Ishikawa (cell line): ENCODE measurements at regions not wholly inside any gene's neighbourhood (a gene's known extent, or its start where the extent isn't known, plus 50 kb on each side); places are given as distances from the start of the nearest gene placed in this dataset.

Experiments used
- CEBPB ChIP-seq: IDR thresholded peaks from 2 replicates; pipeline ENCODE4 v1.6.1; 2012
- CREB1 ChIP-seq: IDR thresholded peaks from 2 replicates; pipeline ENCODE4 v1.6.1; 2012; ENCODE audit warnings: low read depth
- EGR1 ChIP-seq: IDR thresholded peaks from 2 replicates; pipeline ENCODE4 v1.6.1; 2012
- EP300 ChIP-seq: IDR thresholded peaks from 2 replicates; pipeline ENCODE4 v1.6.1; 2012; ENCODE audit warnings: borderline replicate concordance
- FOXM1 ChIP-seq: IDR thresholded peaks from 2 replicates; pipeline ENCODE4 v1.6.1; 2012; ENCODE audit warnings: low read depth, borderline replicate concordance
- NFIC ChIP-seq: IDR thresholded peaks from 2 replicates; pipeline ENCODE4 v1.6.1; 2012
- RAD21 ChIP-seq: IDR thresholded peaks from 2 replicates; pipeline ENCODE4 v1.6.1; 2012; ENCODE audit warnings: low read depth
- REST ChIP-seq: IDR thresholded peaks from 2 replicates; pipeline ENCODE4 v1.6.1; 2012; ENCODE audit warnings: low read depth, mild to moderate bottlenecking
- TAF1 ChIP-seq: IDR thresholded peaks from 2 replicates; pipeline ENCODE4 v1.6.1; 2012; ENCODE audit warnings: low read depth, mild to moderate bottlenecking
- TCF12 ChIP-seq: IDR thresholded peaks from 2 replicates; pipeline ENCODE4 v1.6.1; 2012; ENCODE audit warnings: low read depth
- TEAD4 ChIP-seq: IDR thresholded peaks from 2 replicates; pipeline ENCODE4 v1.6.1; 2012
- USF1 ChIP-seq: IDR thresholded peaks from 2 replicates; pipeline ENCODE4 v1.6.1; 2012
- YY1 ChIP-seq: IDR thresholded peaks from 2 replicates; pipeline ENCODE4 v1.6.1; 2012; ENCODE audit warnings: low read depth
- ZBTB7A ChIP-seq: IDR thresholded peaks from 2 replicates; pipeline ENCODE4 v1.6.1; 2012; ENCODE audit warnings: low read depth
- TF ChIP-seq, protein P1 (sequence below): IDR thresholded peaks from 2 replicates; pipeline ENCODE4 v1.6.1; 2012

GRCh38 chr6:140579918-140580317, 1205.5 kb upstream of the CITED2 start:
- TF ChIP-seq TAF1 (no peak), FOXM1 (no peak), YY1 (no peak), ZBTB7A (no peak), RAD21 (no peak), CEBPB (no peak), TCF12 (no peak), REST (no peak), TEAD4 (no peak), NFIC (no peak), USF1 (no peak), EP300 (no peak), CREB1 (no peak), EGR1 (no peak)
- TF ChIP-seq, protein P1, sequence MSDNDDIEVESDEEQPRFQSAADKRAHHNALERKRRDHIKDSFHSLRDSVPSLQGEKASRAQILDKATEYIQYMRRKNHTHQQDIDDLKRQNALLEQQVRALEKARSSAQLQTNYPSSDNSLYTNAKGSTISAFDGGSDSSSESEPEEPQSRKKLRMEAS: no peak

DNA sequence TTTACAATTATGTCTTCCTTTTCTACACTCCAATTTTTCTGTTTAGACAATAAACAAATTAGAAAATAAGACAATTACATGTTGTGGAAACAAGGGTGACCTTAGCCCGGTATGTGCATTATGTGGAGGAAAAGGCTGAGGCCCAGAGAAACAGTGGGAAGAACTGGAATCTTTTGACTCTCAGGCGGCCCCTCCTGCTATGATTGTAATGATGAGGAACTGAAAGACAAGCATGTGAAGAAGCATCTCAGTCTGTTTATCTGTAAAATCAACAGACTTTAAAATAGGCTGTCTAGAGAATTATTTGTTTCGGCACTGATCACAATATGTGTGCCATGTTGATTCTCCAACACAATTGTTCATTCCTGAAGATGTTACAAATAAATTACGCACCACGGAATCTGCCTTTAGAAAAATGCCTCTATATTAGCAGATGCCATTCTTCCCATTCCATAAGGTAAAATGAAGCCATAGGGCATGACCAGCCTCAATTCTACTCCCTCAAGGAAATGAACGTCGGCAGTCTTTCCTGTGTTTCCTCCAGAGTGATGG, 1201.6 kb upstream of the CITED2 start:
- TF ChIP-seq CEBPB: no peak
- no peak for TF ChIP-seq RAD21
- TF ChIP-seq YY1: no peak
- TF ChIP-seq TEAD4: no peak
- TF ChIP-seq NFIC: no peak

- no peak for TF ChIP-seq NFIC
- no peak for TF ChIP-seq EP300
- TF ChIP-seq ZBTB7A: no peak
- TF ChIP-seq, protein P1: no peak
- TF ChIP-seq TEAD4: no peak
- no peak for TF ChIP-seq EGR1
Observed at GRCh38 chr6:140572867-140573266, 1198.4 kb upstream of the CITED2 start.

DNA sequence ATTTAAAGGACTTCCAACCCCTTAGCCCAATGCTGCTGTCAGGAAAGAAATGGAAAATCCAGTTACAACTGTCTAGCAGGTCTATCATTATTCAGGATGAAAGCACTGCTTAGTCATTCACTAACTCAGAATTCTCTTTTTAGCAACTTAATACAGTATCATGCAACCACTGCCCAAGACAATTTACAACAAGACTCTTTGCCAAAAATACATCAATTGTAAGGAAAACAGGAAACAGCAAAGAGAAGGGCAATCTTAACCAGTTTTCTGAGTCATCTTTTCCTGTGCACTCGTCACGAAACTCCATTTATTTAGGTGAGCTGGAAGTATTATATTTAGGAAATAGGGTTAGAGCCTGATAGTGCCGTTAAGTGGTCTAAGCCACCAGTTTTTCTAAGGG, 1197.7 kb upstream of the CITED2 start:
- TF ChIP-seq CREB1 (no peak), TEAD4 (no peak), USF1 (no peak), TCF12 (no peak), EGR1 (no peak), YY1 (no peak), NFIC (no peak), REST (no peak), CEBPB (no peak), TAF1 (no peak), ZBTB7A (no peak), FOXM1 (no peak), EP300 (no peak), RAD21 (no peak)
- TF ChIP-seq, protein P1: no peak

DNA sequence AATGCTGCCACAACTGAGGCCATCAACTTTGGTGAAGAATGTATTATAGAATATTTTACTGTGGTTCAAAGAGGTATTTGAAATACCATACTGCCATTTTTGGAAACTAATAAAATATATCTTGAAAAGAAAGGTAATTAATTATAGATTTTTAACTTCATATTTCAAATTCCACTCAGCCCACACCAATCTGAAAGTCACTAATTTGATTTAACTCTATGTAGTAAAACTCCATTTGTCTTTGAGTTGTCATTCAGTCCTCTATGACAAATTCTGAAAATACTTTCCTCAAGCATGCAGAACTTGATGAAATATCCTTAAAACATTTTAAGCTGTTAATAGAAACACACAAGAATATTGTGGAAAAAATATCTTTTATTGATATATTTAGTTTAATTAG, 1196.7 kb upstream of the CITED2 start:
- TF ChIP-seq REST (no peak), ZBTB7A (no peak), EP300 (no peak), EGR1 (no peak), CREB1 (no peak), FOXM1 (no peak), TEAD4 (no peak), CEBPB (no peak), TCF12 (no peak), NFIC (no peak), TAF1 (no peak), RAD21 (no peak), USF1 (no peak), YY1 (no peak)
- TF ChIP-seq, protein P1: no peak
